ENCODE measurements at regions not wholly inside any gene's neighbourhood (a gene's known extent, or its start where the extent isn't known, plus 50 kb on each side); places are given as distances from the start of the nearest gene placed in this dataset.

GRCh38 chr6:113668641-113669408 is 188.3 kb upstream of the MARCKS start:
- H3K9me2 ChIP-seq (replicated peaks; ENCODE audit: insufficient read depth, low read length) = no peaks in the 10 kb centered on the region
- no peaks in the 10 kb centered on the region for H3K36me3 ChIP-seq (replicated peaks; ENCODE audit: insufficient read depth, low read length)
- H3K4me3 ChIP-seq (ENCODE audit: low read length) = no peak overlapping the region
- H3K9me3 ChIP-seq (replicated peaks; ENCODE audit: insufficient read depth, low read length) = no peaks in the 10 kb centered on the region
- H3K27me3 ChIP-seq (replicated peaks; ENCODE audit: insufficient read depth, low read length) = no peaks in the 10 kb centered on the region
- no peak overlapping the region for H3K4me2 ChIP-seq (ENCODE audit: low read depth, low read length)
- no peak for DNase-seq
- no peak overlapping the region for H3K27ac ChIP-seq (ENCODE audit: low read length)
- no peaks in the 10 kb centered on the region for H4K20me1 ChIP-seq (ENCODE audit: insufficient read depth, low read length)
- H3K9ac ChIP-seq (ENCODE audit: low read length) = no peak overlapping the region
- H3F3A ChIP-seq (ENCODE audit: insufficient read depth, low read length) = no peaks in the 10 kb centered on the region
- no peaks in the 10 kb centered on the region for H3K79me2 ChIP-seq (ENCODE audit: low read length)
- TF ChIP-seq EZH2phosphoT487 (IDR thresholded peaks at IDR 0.05; ENCODE audit: low read length) = no peak
- TF ChIP-seq EZH2 (optimal IDR thresholded peaks at IDR 0.05; ENCODE audit: low read depth, low read length) = no peak
- no peak for TF ChIP-seq CTCF (IDR thresholded peaks at IDR 0.05; ENCODE audit: low read length)
- no peak overlapping the region for H2AFZ ChIP-seq (ENCODE audit: low read length)
- no peaks in the 10 kb centered on the region for H3K4me1 ChIP-seq (ENCODE audit: low read length)

- Histone ChIP-seq H3F3A (ENCODE audit: insufficient read depth, low read length) (no peaks in the 10 kb centered on the region), H3K27ac (ENCODE audit: low read length) (no peak overlapping the region), H3K4me2 (ENCODE audit: low read depth, low read length) (no peak overlapping the region), H3K9me3 (replicated peaks; ENCODE audit: insufficient read depth, low read length) (no peaks in the 10 kb centered on the region; the same call in 1 of the 2 replicates), H3K79me2 (ENCODE audit: low read length) (no peaks in the 10 kb centered on the region), H3K4me3 (ENCODE audit: low read length) (no peak overlapping the region), H3K9me2 (replicated peaks; ENCODE audit: insufficient read depth, low read length) (no peaks in the 10 kb centered on the region), H3K9ac (ENCODE audit: low read length) (no peak overlapping the region), H3K27me3 (replicated peaks; ENCODE audit: insufficient read depth, low read length) (no peaks in the 10 kb centered on the region), H2AFZ (ENCODE audit: low read length) (no peak overlapping the region), H4K20me1 (ENCODE audit: insufficient read depth, low read length) (no peaks in the 10 kb centered on the region), H3K36me3 (replicated peaks; ENCODE audit: insufficient read depth, low read length) (no peaks in the 10 kb centered on the region), H3K4me1 (ENCODE audit: low read length) (no peaks in the 10 kb centered on the region)
- DNase-seq = no peak
- TF ChIP-seq CTCF (IDR thresholded peaks at IDR 0.05; ENCODE audit: low read length) = no peak
- no peak for TF ChIP-seq EZH2 (optimal IDR thresholded peaks at IDR 0.05; ENCODE audit: low read depth, low read length)
- TF ChIP-seq EZH2phosphoT487 (IDR thresholded peaks at IDR 0.05; ENCODE audit: low read length) = no peak
Observed at GRCh38 chr6:113669606-113670005, 187.5 kb upstream of the MARCKS start.

- Histone ChIP-seq H4K20me1 (ENCODE audit: insufficient read depth, low read length) (no peaks in the 10 kb centered on the region), H3K36me3 (replicated peaks; ENCODE audit: insufficient read depth, low read length) (no peaks in the 10 kb centered on the region), H3K4me1 (ENCODE audit: low read length) (no peaks in the 10 kb centered on the region), H3K4me2 (ENCODE audit: low read depth, low read length) (no peak overlapping the region), H3K4me3 (ENCODE audit: low read length) (no peak overlapping the region), H3K9me3 (replicated peaks; ENCODE audit: insufficient read depth, low read length) (no peaks in the 10 kb centered on the region; the same call in 1 of the 2 replicates), H3K27me3 (replicated peaks; ENCODE audit: insufficient read depth, low read length) (no peaks in the 10 kb centered on the region), H3F3A (ENCODE audit: insufficient read depth, low read length) (no peaks in the 10 kb centered on the region), H3K27ac (ENCODE audit: low read length) (no peak overlapping the region), H3K9me2 (replicated peaks; ENCODE audit: insufficient read depth, low read length) (no peaks in the 10 kb centered on the region), H3K79me2 (ENCODE audit: low read length) (no peaks in the 10 kb centered on the region), H2AFZ (ENCODE audit: low read length) (no peak overlapping the region), H3K9ac (ENCODE audit: low read length) (no peak overlapping the region)
- no peak for TF ChIP-seq EZH2 (optimal IDR thresholded peaks at IDR 0.05; ENCODE audit: low read depth, low read length)
- no peak for TF ChIP-seq CTCF (IDR thresholded peaks at IDR 0.05; ENCODE audit: low read length)
- TF ChIP-seq EZH2phosphoT487 (IDR thresholded peaks at IDR 0.05; ENCODE audit: low read length) = no peak
- DNase-seq = no peak
Observed at GRCh38 chr6:113671421-113671820, 185.7 kb upstream of the MARCKS start.

Measured in MM.1S (cell line).